Prostate gland (tissue), 2 donors: ENCODE measurements at regions not wholly inside any gene's neighbourhood (a gene's known extent, or its start where the extent isn't known, plus 50 kb on each side); places are given as distances from the start of the nearest gene placed in this dataset.

Experiments used
- DNase-seq: peaks from one replicate; pipeline ENCODE4 v3.0.0-alpha.2; 2019; ENCODE audit warnings: low spot score
- H3K27ac ChIP-seq, 2 donors: fragments of 200-600 bp; sonication (generic); 2 replicates each; pipeline ENCODE4 v1.5.1; 2017 to 2019
- H3K27me3 ChIP-seq: fragments of 200-600 bp; sonication (generic); replicated peaks from 2 replicates; pipeline ENCODE4 v1.5.1; 2019; ENCODE audit not compliant: insufficient read depth
- H3K36me3 ChIP-seq, 2 donors: fragments of 200-600 bp; sonication (generic); 1 replicate in 1 of 2; 2 replicates in 1 of 2; pipeline versions ENCODE4 v1.5.1 to v1.8.1; 2017 to 2019
- H3K4me1 ChIP-seq: fragments of 200-600 bp; sonication (generic); replicated peaks from 2 replicates; pipeline ENCODE4 v1.5.1; 2019
- H3K4me3 ChIP-seq, 2 donors: fragments of 200-600 bp; sonication (generic); 2 replicates each; pipeline ENCODE4 v1.5.1; 2017 to 2019
- H3K9me3 ChIP-seq: fragments of 200-600 bp; sonication (generic); 2 replicates; pipeline ENCODE4 v1.5.1; 2017
- CTCF ChIP-seq, 4 experiments: fragments of 200-600 bp in 2 of 4; fragments of 450-650 bp in 2 of 4; sonication (generic) in 2 of 4; IDR thresholded peaks; 1 replicate in 3 of 4; 2 replicates in 1 of 4; pipeline ENCODE4 v1.5.1; 2016 to 2019; ENCODE audit warnings: antibody characterized with exemption in 4 of 4, mild to moderate bottlenecking in 2 of 4, moderate library complexity in 2 of 4
- POLR2A ChIP-seq: fragments of 450-650 bp; IDR thresholded peaks from one replicate; pipeline ENCODE4 v1.6.1; 2016; ENCODE audit warnings: antibody characterized with exemption, mild to moderate bottlenecking
- POLR2AphosphoS5 ChIP-seq: sonication (generic); formaldehyde crosslinking; IDR thresholded peaks from one replicate; pipeline ENCODE4 v1.6.1; 2017; ENCODE audit warnings: antibody characterized with exemption
- WGBS: methylation state at CpG from one replicate; pipeline ENCODE4 v1.1.5; 2018; 5-methylcytosine and 5-hydroxymethylcytosine counted together
- intact Hi-C: fragments of 100-400 bp; cut with DNase I; formaldehyde crosslinking; loops from one replicate; pipeline ENCODE4 v1.14.2; 2022
- small RNA-seq, 2 donors: library from RNA; depleted of rRNA; stranded (forward); fragments of <200 nt; gene quantifications; one replicate each; pipeline ENCODE3, GENCODE V24; 2016

GRCh38 chr3:35549690-35550089 lies 89.6 kb upstream of the ARPP21 start:
- TF ChIP-seq POLR2A = no peak
- TF ChIP-seq CTCF (IDR thresholded peaks at IDR 0.05) = no peak
- TF ChIP-seq POLR2AphosphoS5 = no peak
- H3K27ac ChIP-seq = no peak overlapping the region
- WGBS = 21% methylated on average over 1 of the region's 1 CpG
- no peaks in the 10 kb centered on the region for H3K36me3 ChIP-seq
- H3K9me3 ChIP-seq = no peaks in the 10 kb centered on the region
- H3K27me3 ChIP-seq = no peaks in the 10 kb centered on the region
- peak; percentile 10 for DNase-seq
- H3K4me3 ChIP-seq = no peak overlapping the region
- intact Hi-C loops = no loop called here
- H3K4me1 ChIP-seq = no peaks in the 10 kb centered on the region

GRCh38 chr3:35562141-35562540 lies 77.2 kb upstream of the ARPP21 start:
- Histone ChIP-seq H3K4me1 (no peaks in the 10 kb centered on the region), H3K36me3 (no peaks in the 10 kb centered on the region), H3K9me3 (no peaks in the 10 kb centered on the region), H3K27me3 (no peaks in the 10 kb centered on the region), H3K27ac (no peak overlapping the region), H3K4me3 (no peak overlapping the region)
- DNase-seq = no peak
- WGBS = 100% methylated on average over 2 of the region's 2 CpGs
- TF ChIP-seq POLR2A (no peak), CTCF (IDR thresholded peaks at IDR 0.05) (no peak), POLR2AphosphoS5 (no peak)
- intact Hi-C loops = no loop called here

- DNase-seq = no peak
- H3K27ac ChIP-seq = no peak overlapping the region
- no peaks in the 10 kb centered on the region for H3K36me3 ChIP-seq
- intact Hi-C loops = no loop called here
- H3K4me3 ChIP-seq = no peak overlapping the region
- H3K4me1 ChIP-seq = no peaks in the 10 kb centered on the region
- no peaks in the 10 kb centered on the region for H3K27me3 ChIP-seq
- TF ChIP-seq POLR2AphosphoS5 (no peak), POLR2A (no peak), CTCF (IDR thresholded peaks at IDR 0.05) (no peak)
- H3K9me3 ChIP-seq = no peaks in the 10 kb centered on the region
Observed at GRCh38 chr3:35565048-35565447, 74.3 kb upstream of the ARPP21 start.

Small RNAs in the stretch of these regions (small RNA-seq; reads per million reads assigned to genes)
- gene RNU6-243P = 0 reads per million in 2 donors
